ENCODE measurements at regions not wholly inside any gene's neighbourhood (a gene's known extent, or its start where the extent isn't known, plus 50 kb on each side); places are given as distances from the start of the nearest gene placed in this dataset.

DNA sequence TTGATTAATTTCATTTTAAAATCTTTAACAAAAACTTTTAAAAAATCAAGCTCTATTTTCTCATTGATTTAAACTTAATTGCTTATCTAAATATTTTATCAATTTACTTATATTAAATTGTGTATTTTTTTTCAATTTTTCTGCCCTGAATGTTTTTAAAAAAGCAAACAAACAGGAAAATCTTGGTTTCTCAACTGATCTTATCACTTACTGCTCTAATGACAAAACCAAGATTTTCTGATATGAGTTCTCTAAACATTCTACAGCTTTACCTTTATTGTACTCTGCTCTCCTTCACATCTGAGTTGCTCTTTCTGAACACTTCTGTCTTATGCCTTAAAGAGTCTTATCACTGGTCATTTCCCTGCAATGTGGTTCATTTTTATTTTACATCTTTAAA, 587.8 kb upstream of the BCHE start:
- TF ChIP-seq NFIB (CRISPR knock-in tag; IDR thresholded peaks at IDR 0.05; ENCODE audit: borderline replicate concordance) (no peak), XBP1 (CRISPR knock-in tag; IDR thresholded peaks at IDR 0.05) (no peak), NCOR1 (IDR thresholded peaks at IDR 0.05; ENCODE audit: borderline replicate concordance, low read length) (no peak), ZNF30 (CRISPR knock-in tag; IDR thresholded peaks at IDR 0.05) (no peak)

Measured in HepG2 (cell line).